ENCODE measurements at regions not wholly inside any gene's neighbourhood (a gene's known extent, or its start where the extent isn't known, plus 50 kb on each side); places are given as distances from the start of the nearest gene placed in this dataset.
A peak's percentile ranks its signal among the peaks of the same experiment; 100 is the strongest.

DNA sequence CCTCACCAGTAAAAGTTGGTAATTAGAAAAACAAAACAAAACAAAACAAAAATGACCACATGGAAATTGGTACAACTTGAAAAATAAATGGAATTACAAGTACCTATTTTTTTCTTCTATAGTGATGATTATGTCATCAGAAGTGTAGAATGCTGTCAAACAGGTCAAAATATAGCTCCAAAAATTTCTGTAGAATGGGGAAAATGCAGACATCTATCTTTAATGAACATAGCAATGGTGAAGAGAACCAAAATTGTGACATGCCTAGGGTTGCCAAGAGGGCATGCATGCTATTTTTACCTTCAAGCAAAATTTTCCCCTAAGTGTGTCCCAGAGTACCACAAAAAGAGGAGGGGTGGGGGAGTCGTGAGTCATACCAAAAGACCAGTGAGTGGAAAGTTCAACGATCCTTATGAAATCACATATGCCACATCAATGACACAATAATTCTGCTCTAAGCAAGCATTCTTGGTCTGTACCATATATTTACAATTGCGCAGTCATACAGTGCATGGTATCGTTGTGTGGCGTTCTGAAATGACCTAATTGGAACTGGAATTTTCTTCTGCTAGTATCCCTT lies 1436.4 kb downstream of the SUCLG1 start:
- no peak for DNase-seq (ENCODE audit: low read depth, low spot score)
- Histone ChIP-seq H3K36me3 (ENCODE audit: control insufficient read depth, insufficient read depth, low read length) (no peaks in the 10 kb centered on the region), H3K9me3 (ENCODE audit: control insufficient read depth, insufficient read depth, low read length) (no peaks in the 10 kb centered on the region), H3K27ac (ENCODE audit: low read length) (no peak overlapping the region), H3K27me3 (ENCODE audit: control insufficient read depth, insufficient read depth, low read length) (no peaks in the 10 kb centered on the region), H3K4me3 (ENCODE audit: low read length) (no peak overlapping the region), H3K4me1 (ENCODE audit: control insufficient read depth, insufficient read depth, low read length) (no peaks in the 10 kb centered on the region)
- WGBS (ENCODE audit: insufficient coverage, insufficient read length) = no CpG with 5 or more reads among the region's 5 CpGs

DNA sequence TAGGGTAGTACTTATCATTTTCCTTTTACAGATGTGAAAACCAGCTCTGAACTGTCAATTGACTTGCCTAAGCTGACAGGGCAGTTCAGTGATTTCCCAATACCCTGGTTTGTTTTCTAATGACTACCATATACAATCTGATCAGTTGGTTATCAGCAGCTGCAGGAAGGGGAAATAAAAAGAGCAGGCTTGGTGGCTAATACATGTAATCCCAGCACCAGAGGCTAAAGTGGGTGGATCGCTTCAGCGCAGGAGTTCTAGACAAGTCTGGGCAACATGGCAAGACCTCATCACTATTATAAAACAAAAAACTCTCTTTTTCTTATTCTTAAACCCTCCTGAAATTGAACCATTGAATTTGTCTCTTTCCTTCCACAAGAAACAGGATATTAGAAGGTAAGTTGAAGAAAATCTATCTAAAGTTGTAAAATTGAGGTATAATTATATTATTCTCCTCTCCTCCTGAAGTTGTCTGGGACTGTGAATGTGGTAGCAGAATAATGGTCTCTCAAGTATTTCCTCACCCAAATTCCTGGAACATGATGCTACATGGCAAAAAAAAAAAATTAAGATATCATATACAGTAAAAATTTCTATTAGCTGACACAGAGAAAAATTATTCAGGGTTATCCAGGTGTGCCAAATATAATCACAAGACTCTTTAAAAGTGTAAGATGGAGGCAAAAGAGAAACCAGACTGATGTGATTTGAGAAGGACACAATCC lies 1441.6 kb downstream of the SUCLG1 start:
- DNase-seq (ENCODE audit: low read depth, low spot score) = no peak
- WGBS (ENCODE audit: insufficient coverage, insufficient read length) = no CpG with 5 or more reads among the region's 2 CpGs
- H3K27me3 ChIP-seq (ENCODE audit: control insufficient read depth, insufficient read depth, low read length) = no peaks in the 10 kb centered on the region
- no peaks in the 10 kb centered on the region for H3K9me3 ChIP-seq (ENCODE audit: control insufficient read depth, insufficient read depth, low read length)
- H3K4me3 ChIP-seq (ENCODE audit: low read length) = no peak overlapping the region
- H3K4me1 ChIP-seq (ENCODE audit: control insufficient read depth, insufficient read depth, low read length) = no peaks in the 10 kb centered on the region
- H3K27ac ChIP-seq (ENCODE audit: low read length) = no peak overlapping the region
- no peaks in the 10 kb centered on the region for H3K36me3 ChIP-seq (ENCODE audit: control insufficient read depth, insufficient read depth, low read length)

DNA sequence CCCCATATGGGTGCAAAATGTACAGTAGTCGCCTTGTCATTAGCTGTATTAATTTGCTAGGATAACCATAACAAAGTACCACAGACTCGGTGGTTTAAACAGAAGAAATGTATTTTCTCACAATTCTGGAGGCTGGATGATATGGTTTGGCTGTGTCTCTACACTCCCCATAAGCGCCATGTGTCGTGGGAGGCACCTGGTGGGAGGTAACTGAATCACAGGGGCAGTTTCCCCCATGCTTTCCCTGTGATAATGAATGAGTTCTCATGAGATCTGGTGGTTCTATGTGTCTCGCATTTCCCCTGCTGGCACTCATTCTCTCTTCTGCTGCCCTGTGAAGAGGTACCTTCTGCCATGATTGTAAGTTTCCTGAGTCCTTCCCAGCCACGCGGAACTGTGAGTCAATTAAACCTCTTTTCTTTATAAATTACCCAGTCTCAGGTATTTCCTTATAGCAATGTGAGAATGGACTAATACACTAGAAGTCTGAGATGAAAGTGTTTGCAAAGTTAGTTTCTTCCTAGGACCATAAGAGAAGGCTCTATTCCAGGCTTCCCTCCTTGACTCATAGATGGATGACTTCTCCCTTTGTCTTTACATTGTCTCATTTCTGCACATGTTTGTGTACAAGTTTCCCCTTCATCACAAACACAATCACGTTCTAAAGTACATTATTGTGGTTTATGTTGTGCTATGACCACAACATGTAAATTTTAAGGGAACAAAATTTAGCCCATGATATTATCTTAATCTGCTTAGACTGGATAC lies 1442.6 kb downstream of the SUCLG1 start:
- H3K27ac ChIP-seq (ENCODE audit: low read length) = no peak overlapping the region
- H3K4me1 ChIP-seq (ENCODE audit: control insufficient read depth, insufficient read depth, low read length) = no peaks in the 10 kb centered on the region
- no peak overlapping the region for H3K4me3 ChIP-seq (ENCODE audit: low read length)
- DNase-seq (ENCODE audit: low read depth, low spot score) = peak; percentile 5
- no peaks in the 10 kb centered on the region for H3K9me3 ChIP-seq (ENCODE audit: control insufficient read depth, insufficient read depth, low read length)
- H3K36me3 ChIP-seq (ENCODE audit: control insufficient read depth, insufficient read depth, low read length) = no peaks in the 10 kb centered on the region
- WGBS (ENCODE audit: insufficient coverage, insufficient read length) = no CpG with 5 or more reads among the region's 8 CpGs
- no peaks in the 10 kb centered on the region for H3K27me3 ChIP-seq (ENCODE audit: control insufficient read depth, insufficient read depth, low read length)

DNA sequence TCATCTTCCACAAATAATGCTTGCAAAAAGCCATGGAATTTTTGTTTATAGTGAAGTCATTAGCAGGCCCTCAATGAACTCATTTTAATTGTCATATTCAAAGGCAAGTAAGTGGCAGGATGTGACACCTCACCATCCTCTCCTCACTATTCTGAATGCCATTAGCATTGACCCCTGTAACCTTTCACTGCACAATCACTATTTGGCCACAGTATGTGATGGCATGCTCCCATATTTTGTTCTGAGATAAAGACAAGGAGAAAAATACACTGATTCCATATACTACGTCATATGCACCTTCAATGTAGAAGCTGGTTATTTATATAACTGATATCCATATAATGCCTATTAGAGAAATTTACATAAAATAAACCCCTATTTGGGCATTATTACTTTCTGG lies 1443.2 kb downstream of the SUCLG1 start:
- Histone ChIP-seq H3K27me3 (ENCODE audit: control insufficient read depth, insufficient read depth, low read length) (no peaks in the 10 kb centered on the region), H3K4me1 (ENCODE audit: control insufficient read depth, insufficient read depth, low read length) (no peaks in the 10 kb centered on the region), H3K4me3 (ENCODE audit: low read length) (no peak overlapping the region), H3K9me3 (ENCODE audit: control insufficient read depth, insufficient read depth, low read length) (no peaks in the 10 kb centered on the region), H3K27ac (ENCODE audit: low read length) (no peak overlapping the region), H3K36me3 (ENCODE audit: control insufficient read depth, insufficient read depth, low read length) (no peaks in the 10 kb centered on the region)
- DNase-seq (ENCODE audit: low read depth, low spot score) = no peak
- no CpG with 5 or more reads among the region's 1 CpG for WGBS (ENCODE audit: insufficient coverage, insufficient read length)

DNA sequence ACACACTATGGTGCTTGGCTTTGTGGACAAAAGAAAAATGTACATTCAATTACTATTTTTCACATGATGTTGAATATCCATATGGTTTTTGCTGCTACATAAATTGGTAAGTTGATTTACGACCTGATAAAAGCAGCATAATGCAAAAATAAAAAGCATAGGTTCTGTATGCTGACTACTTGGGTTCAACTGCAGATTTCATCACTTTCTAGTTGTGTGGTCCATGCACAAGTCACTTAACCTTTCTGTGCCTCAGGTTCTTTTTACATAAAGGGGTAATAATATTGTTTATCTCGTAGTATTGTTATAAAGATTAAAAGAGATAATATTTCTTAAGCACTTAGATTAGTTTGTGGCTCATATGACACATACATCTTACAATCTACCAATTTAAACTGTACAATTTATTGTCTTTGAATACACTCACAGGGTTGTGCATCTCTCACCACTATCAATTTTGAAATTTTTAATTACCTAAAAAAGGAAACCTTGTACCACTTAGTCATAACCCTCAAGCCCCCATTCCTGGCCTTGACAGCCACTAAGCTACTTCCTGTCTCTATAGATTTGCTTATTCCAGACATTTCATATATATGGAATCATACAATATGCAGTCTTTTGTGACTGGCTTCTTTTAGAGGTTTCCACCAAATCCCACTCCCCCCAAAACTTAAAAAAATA lies 1443.9 kb downstream of the SUCLG1 start:
- Histone ChIP-seq H3K9me3 (ENCODE audit: control insufficient read depth, insufficient read depth, low read length) (no peaks in the 10 kb centered on the region), H3K4me3 (ENCODE audit: low read length) (no peak overlapping the region), H3K4me1 (ENCODE audit: control insufficient read depth, insufficient read depth, low read length) (no peaks in the 10 kb centered on the region), H3K27ac (ENCODE audit: low read length) (no peak overlapping the region), H3K36me3 (ENCODE audit: control insufficient read depth, insufficient read depth, low read length) (no peaks in the 10 kb centered on the region), H3K27me3 (ENCODE audit: control insufficient read depth, insufficient read depth, low read length) (no peaks in the 10 kb centered on the region)
- no CpG with 5 or more reads among the region's 2 CpGs for WGBS (ENCODE audit: insufficient coverage, insufficient read length)
- DNase-seq (ENCODE audit: low read depth, low spot score) = no peak

DNA sequence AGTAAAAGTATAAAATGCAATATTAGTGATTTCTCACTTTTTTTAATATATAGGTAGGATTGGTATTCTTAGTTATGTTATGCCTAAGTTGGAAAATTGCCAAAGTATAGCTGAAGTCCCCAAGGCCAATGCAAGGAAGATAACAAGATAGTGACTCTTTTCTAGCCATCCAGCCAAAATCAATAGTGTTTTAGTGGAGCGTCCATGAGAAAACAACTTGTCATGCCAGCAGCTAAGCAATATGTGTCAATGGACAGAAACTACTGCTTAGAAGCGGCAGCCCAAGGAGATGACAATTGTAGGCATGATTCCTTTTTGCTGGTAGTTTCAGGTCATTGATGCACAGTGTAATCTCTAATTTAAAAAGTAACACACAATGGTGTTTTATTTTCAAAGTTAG lies 1444.6 kb downstream of the SUCLG1 start:
- no peaks in the 10 kb centered on the region for H3K9me3 ChIP-seq (ENCODE audit: control insufficient read depth, insufficient read depth, low read length)
- no peak overlapping the region for H3K27ac ChIP-seq (ENCODE audit: low read length)
- H3K36me3 ChIP-seq (ENCODE audit: control insufficient read depth, insufficient read depth, low read length) = no peaks in the 10 kb centered on the region
- no peaks in the 10 kb centered on the region for H3K27me3 ChIP-seq (ENCODE audit: control insufficient read depth, insufficient read depth, low read length)
- H3K4me3 ChIP-seq (ENCODE audit: low read length) = no peak overlapping the region
- H3K4me1 ChIP-seq (ENCODE audit: control insufficient read depth, insufficient read depth, low read length) = no peaks in the 10 kb centered on the region
- no peak for DNase-seq (ENCODE audit: low read depth, low spot score)
- WGBS (ENCODE audit: insufficient coverage, insufficient read length) = no CpG with 5 or more reads among the region's 2 CpGs

GRCh38 chr2:83006961-83007360 lies 1452.1 kb downstream of the SUCLG1 start:
- Histone ChIP-seq H3K27ac (ENCODE audit: low read length) (no peak overlapping the region), H3K9me3 (ENCODE audit: control insufficient read depth, insufficient read depth, low read length) (no peaks in the 10 kb centered on the region), H3K4me3 (ENCODE audit: low read length) (no peak overlapping the region), H3K27me3 (ENCODE audit: control insufficient read depth, insufficient read depth, low read length) (no peaks in the 10 kb centered on the region), H3K4me1 (ENCODE audit: control insufficient read depth, insufficient read depth, low read length) (no peaks in the 10 kb centered on the region), H3K36me3 (ENCODE audit: control insufficient read depth, insufficient read depth, low read length) (no peaks in the 10 kb centered on the region)
- WGBS (ENCODE audit: insufficient coverage, insufficient read length) = no CpG with 5 or more reads among the region's 2 CpGs
- DNase-seq (ENCODE audit: low read depth, low spot score) = no peak

DNA sequence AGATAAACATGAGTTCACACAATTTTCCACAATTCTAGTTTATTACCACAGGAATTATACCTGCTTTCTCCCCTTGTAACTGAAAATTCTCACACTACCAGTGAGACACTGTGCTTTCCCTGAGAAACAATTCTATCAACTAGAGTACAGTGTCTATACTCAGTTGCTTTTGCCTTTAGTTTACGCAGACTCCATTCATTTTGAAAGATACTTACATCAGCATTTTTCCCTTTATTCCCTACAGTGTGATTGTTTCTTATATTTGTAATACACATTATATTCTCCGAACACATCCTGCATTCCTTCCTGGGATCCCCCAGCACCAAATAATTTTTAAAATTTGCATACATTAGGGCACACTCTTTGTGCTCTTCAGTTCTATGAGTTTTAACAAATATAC lies 1455.5 kb downstream of the SUCLG1 start:
- DNase-seq (ENCODE audit: low read depth, low spot score) = no peak
- Histone ChIP-seq H3K4me1 (ENCODE audit: control insufficient read depth, insufficient read depth, low read length) (no peaks in the 10 kb centered on the region), H3K27me3 (ENCODE audit: control insufficient read depth, insufficient read depth, low read length) (no peaks in the 10 kb centered on the region), H3K4me3 (ENCODE audit: low read length) (no peak overlapping the region), H3K9me3 (ENCODE audit: control insufficient read depth, insufficient read depth, low read length) (no peaks in the 10 kb centered on the region), H3K27ac (ENCODE audit: low read length) (no peak overlapping the region), H3K36me3 (ENCODE audit: control insufficient read depth, insufficient read depth, low read length) (no peaks in the 10 kb centered on the region)
- WGBS (ENCODE audit: insufficient coverage, insufficient read length) = no CpG with 5 or more reads among the region's 2 CpGs

GRCh38 chr2:83002706-83003105 lies 1456.4 kb downstream of the SUCLG1 start:
- no peaks in the 10 kb centered on the region for H3K27me3 ChIP-seq (ENCODE audit: control insufficient read depth, insufficient read depth, low read length)
- DNase-seq (ENCODE audit: low read depth, low spot score) = no peak
- H3K27ac ChIP-seq (ENCODE audit: low read length) = no peak overlapping the region
- H3K4me1 ChIP-seq (ENCODE audit: control insufficient read depth, insufficient read depth, low read length) = no peaks in the 10 kb centered on the region
- WGBS (ENCODE audit: insufficient coverage, insufficient read length) = no CpG with 5 or more reads among the region's 2 CpGs
- no peak overlapping the region for H3K4me3 ChIP-seq (ENCODE audit: low read length)
- H3K36me3 ChIP-seq (ENCODE audit: control insufficient read depth, insufficient read depth, low read length) = no peaks in the 10 kb centered on the region
- H3K9me3 ChIP-seq (ENCODE audit: control insufficient read depth, insufficient read depth, low read length) = no peaks in the 10 kb centered on the region

DNA sequence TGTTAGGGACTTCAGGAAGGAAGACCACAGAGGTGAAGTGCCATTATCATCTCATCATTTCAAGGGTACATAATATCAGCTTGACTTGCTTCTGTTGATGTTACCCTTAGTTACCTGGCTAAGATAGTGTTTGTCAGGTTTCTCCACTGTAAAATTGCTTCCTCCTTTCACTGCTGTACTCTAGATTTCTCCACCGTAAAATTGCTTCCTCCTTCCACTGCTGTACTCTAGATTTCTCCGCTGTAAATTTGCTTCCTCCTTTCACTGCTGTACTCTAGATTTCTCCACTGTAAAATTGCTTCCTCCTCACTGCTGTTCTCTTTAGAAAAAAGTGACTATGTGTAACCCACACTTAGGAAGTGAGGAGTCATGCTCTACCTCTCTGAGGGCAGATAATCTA lies 1460.3 kb downstream of the SUCLG1 start:
- Histone ChIP-seq H3K27me3 (ENCODE audit: control insufficient read depth, insufficient read depth, low read length) (no peaks in the 10 kb centered on the region), H3K27ac (ENCODE audit: low read length) (no peak overlapping the region), H3K4me1 (ENCODE audit: control insufficient read depth, insufficient read depth, low read length) (no peaks in the 10 kb centered on the region), H3K9me3 (ENCODE audit: control insufficient read depth, insufficient read depth, low read length) (no peaks in the 10 kb centered on the region), H3K4me3 (ENCODE audit: low read length) (no peak overlapping the region), H3K36me3 (ENCODE audit: control insufficient read depth, insufficient read depth, low read length) (no peaks in the 10 kb centered on the region)
- DNase-seq (ENCODE audit: low read depth, low spot score) = no peak
- WGBS (ENCODE audit: insufficient coverage, insufficient read length) = no CpG with 5 or more reads among the region's 2 CpGs

All from iPS DF 6.9 (cell line).